Astrocyte of the spinal cord (primary cell): ENCODE measurements at regions not wholly inside any gene's neighbourhood (a gene's known extent, or its start where the extent isn't known, plus 50 kb on each side); places are given as distances from the start of the nearest gene placed in this dataset.

Experiments used
- DNase-seq: peaks from one replicate; pipeline ENCODE4 v3.0.0; 2011; ENCODE audit warnings: low read depth, low spot score
- H3K4me3 ChIP-seq: 2 replicates; pipeline ENCODE4 v1.5.1; 2011; ENCODE audit warnings: low read depth, mild to moderate bottlenecking, low read length, moderate library complexity
- in situ Hi-C: cut with HindIII; loops from 2 replicates; pipeline ENCODE4 v1.10.0; 2017; ENCODE audit warnings: low sequenced_read_pairs
- TF ChIP-seq, protein P1 (sequence below): IDR thresholded peaks from 2 replicates; pipeline ENCODE4 v1.5.1; 2012; ENCODE audit warnings: low read depth, mild to moderate bottlenecking, low read length, inconsistent platforms

DNA sequence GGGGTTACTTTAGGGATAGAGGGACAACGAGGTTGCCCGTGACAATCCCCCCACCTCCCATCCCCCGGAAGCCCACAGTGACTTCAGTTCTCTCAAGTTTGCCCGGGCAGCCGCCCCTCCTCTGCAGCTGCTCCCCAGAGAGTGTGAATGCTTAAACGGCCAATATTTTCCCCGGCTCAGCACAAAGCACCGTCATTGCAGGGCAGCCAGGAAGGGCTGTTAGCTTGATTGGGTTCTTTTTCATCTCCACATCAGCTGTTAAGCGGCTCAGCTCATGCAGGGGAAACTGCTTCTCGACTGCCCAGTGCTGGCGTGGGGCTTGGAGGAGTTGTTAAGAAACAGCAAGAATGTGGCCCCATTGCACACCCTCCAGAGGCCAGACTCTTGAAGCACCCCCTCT is 120.5 kb upstream of the NCOR2 start:
- TF ChIP-seq, protein P1, sequence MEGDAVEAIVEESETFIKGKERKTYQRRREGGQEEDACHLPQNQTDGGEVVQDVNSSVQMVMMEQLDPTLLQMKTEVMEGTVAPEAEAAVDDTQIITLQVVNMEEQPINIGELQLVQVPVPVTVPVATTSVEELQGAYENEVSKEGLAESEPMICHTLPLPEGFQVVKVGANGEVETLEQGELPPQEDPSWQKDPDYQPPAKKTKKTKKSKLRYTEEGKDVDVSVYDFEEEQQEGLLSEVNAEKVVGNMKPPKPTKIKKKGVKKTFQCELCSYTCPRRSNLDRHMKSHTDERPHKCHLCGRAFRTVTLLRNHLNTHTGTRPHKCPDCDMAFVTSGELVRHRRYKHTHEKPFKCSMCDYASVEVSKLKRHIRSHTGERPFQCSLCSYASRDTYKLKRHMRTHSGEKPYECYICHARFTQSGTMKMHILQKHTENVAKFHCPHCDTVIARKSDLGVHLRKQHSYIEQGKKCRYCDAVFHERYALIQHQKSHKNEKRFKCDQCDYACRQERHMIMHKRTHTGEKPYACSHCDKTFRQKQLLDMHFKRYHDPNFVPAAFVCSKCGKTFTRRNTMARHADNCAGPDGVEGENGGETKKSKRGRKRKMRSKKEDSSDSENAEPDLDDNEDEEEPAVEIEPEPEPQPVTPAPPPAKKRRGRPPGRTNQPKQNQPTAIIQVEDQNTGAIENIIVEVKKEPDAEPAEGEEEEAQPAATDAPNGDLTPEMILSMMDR, result no peak
- peak; percentile 49 for DNase-seq
- in situ Hi-C loops, result no loop called here
- no peak overlapping the region for H3K4me3 ChIP-seq

DNA sequence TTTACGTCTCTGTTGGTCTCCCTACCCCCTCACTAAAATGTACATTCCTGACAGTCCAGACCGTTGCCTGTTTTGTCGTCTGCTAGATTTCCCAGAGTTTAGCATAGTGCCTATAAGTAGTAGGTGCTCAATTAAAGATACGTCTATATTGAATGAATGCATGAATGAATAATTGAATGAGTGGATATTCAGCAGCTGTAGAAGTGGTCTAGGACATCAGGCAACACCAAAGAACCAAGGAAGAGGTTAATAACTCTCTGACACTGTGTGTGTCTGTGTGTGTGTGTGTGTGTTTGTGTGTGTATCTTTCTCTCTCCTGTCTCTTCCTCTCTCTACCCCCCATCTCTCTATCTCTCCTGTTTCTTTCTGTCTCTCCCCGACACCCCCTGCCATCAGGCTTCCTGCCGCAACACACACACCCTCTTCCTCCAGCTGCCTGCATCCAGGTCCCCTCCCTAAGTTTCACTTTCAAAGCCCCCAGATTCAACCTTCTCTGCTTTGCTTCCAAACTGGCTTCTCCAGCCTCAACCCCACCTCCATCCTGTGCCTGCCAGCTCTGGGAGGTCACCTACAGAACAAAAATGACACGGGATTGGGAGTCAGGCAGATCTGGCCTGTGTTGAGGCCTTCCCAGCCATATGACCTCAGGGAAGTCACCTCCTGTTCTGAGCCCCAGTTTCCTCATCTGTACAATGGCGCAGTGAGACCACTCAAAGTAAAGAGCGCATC is 119.9 kb upstream of the NCOR2 start:
- in situ Hi-C loops, result no loop called here
- TF ChIP-seq, protein P1, result no peak
- H3K4me3 ChIP-seq, result no peak overlapping the region
- DNase-seq, result peak; percentile 38

DNA sequence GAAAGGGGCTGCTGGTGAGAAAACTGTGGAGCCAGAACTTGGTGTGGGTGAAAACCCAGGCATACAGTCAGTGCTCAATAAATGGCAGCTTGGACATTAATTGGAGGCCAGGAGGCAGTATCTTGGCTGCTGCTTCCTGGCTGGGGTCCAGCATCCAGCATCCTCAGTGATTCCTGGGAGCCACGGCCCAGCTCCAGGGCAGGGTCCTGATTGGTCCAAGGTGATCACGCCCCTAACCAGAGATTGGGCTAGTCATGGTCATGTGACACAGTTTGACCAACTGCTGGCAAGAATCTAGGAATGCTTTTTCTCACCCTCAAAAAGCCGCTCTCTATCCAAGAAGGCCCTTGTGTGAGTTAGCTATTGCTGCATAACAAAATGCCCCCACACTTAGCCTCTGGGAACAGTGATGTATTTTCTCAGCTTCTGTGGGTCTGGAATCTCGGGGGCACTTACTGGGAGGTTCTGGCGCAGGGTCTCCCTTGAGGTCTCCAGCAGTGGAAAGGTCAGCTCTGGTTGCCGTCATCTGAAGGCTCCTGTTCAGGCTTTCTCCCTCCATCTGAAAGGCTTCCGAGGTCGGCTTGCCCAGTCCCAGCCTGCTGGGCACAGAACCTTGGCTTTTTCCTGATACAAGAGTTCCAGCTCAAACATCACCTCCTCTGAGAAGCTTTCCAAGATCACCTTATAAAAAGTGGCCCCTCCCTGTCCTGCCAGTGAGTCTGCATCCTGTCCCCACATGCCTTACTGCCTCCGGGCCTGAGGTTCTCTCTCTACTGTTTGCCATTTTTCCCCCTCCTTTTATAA is 119.2 kb upstream of the NCOR2 start:
- in situ Hi-C loops, result no loop called here
- TF ChIP-seq, protein P1, result no peak
- DNase-seq, result peak; percentile 30
- H3K4me3 ChIP-seq, result no peak overlapping the region

DNA sequence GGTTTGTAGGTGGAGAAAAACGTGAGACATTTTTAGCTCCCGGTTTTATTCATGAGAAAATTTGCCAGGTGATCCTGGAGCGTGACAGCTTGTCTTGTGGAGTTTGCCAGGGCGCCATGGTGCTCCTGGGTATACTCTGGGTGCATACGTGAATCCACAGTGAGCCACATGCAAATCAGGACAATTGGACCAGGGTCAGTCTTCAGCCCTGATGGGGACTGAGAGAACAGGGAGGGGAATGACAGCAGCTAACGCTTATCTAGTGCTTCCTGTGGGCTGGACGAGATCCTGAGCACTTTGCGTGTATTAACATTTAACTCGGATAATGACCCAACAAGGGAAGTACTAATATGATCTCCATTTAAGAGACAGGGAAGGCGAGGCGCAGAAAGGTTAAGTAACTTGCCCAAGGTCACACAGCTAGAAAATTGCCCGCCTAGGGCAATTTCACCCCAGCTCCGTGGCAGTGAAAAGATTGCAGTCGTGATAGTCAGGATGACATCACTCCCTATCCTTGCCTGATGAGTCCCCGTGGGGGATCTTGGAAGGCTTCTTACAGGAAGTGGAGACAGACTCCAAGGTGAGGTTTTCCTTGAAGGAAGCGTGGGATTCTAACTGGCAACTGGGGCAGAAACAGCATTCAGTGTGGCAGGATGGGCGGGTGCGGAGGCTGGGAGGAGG is 118.4 kb upstream of the NCOR2 start:
- in situ Hi-C loops, result no loop called here
- TF ChIP-seq, protein P1, result no peak
- H3K4me3 ChIP-seq, result peak overlapping the region; percentile 16
- peak; percentile 72 for DNase-seq

DNA sequence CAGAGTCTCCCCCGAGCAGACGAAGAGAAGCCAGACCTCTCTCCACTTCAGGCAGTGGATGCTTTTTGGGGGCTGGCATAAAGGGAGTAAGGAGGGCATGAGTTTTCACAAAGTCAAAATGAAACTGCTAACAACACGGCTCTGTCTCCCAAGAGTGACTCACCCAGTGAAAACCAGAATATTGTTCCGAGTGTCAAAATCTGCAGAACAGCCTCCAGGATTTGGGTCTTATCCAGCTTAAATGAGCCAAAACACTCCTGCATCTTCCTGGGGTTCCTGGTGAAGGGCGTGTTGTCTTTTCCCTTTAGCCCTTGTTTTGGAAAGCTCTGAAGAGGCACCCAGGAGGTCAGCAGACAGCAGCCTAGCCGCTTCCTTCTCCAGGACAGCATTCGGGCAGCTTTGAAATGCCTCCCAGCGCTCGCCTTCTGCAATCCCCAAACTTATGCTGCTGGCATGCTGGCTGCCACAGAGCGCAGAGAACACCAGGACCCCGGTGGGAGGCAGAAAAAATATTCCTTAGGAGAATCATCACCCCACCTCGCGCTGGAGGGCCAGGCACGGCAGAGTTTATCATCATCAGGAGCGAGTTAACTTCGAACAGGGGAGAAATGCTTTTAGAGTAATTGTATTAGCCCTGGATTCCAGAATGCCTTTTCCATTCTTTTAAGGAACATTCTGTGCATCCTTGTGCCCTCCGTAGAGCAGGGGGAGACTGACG is 117.7 kb upstream of the NCOR2 start:
- DNase-seq, result peak; percentile 90
- H3K4me3 ChIP-seq, result peak overlapping the region; percentile 16

More for the DNA sequence above, 117.7 kb upstream of the NCOR2 start:
- in situ Hi-C loops, result no loop called here
- TF ChIP-seq, protein P1, result no peak
